C4-2B (cell line): ENCODE measurements at regions not wholly inside any gene's neighbourhood (a gene's known extent, or its start where the extent isn't known, plus 50 kb on each side); places are given as distances from the start of the nearest gene placed in this dataset.

Source experiments
- CTCF ChIP-seq: fragments of 450-650 bp; conservative IDR thresholded peaks from 2 replicates; pipeline ENCODE4 v1.5.1; 2017; ENCODE audit warnings: mild to moderate bottlenecking
- ZFX ChIP-seq: fragments of 450-650 bp; IDR thresholded peaks from 2 replicates; pipeline ENCODE4 v1.6.1; 2017

DNA sequence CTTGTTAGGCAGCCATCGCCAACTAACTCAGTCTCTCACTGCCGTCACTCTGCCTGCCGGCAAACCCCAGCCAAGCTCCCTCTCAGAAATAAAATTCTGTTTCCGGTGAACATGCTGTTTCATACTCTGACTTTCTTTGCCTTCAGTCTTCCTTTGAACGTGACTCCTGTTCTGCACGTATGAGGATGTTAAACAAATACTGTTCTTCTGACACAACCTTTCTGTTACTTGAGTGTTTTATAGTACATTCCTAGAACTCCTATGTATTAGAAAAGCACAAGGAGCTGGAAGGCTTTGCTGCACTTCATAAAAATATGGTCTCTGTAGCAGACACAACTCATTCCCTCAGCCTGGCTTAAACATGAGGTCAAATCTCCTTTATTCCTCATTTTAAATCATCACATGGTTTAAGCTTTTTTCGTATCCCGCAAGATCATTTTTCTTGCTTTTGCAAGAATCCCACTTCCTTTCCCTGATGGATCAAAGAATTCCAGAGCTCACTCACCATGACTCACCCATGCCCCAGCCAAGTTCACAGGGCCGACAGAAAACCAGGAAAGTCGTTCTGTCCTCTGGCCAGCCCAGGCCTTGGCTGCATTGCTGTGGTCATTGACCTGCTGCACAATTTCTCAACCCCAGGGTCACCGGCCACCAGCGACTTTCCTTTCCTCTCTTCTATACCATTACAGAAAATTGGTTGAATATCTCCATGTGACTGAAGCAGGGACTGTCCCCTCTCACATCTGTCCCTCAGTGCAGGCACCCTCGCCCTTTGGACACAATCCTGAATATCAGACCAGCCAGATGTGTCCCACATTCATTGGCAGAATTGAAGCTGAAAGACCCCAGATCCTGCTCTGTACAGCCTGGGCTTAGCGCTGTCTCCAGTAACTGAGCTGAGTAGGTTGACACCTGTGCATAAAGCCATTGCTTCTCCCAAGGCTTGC is 183.1 kb upstream of the ARL4C start:
- no peak for TF ChIP-seq CTCF
- TF ChIP-seq ZFX = no peak
